ENCODE measurements at regions not wholly inside any gene's neighbourhood (a gene's known extent, or its start where the extent isn't known, plus 50 kb on each side); places are given as distances from the start of the nearest gene placed in this dataset.

DNA sequence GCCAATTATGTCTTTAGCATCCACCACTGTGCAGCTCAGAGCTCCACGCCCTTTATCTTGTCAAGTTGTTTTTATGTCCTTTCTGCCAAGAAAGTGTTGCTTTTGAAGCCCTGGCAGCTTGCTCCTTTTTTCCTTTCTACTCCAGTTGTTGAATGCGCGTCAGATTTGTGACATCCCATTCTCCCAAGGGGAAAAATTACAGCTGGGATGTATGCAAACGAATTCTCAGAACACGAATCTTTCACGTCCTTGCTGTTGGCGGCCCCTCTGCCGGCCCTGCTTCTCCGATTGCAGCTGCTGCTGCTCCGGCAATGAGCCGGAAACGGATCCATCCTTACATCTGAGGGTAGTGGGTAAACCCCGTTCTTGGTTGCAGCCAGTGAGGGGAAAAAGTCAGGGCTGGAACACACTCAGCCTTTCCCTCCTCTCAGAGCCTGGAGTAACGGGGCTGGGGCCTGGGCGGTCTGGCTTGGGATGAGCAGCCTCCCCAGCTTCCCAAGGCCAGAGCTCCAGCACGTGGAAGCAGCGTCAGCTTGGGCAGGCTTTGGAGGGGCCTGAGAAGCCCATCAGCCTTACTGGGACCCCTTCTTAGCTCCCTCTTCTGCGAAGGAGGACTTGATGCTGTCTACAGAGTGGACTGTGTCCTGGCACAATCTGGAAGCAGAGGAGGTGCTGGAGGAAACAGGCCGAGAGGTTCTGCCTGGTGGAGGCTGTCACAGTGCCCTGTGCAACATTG, 79.0 kb upstream of the CHST15 start:
- FAIRE-seq = no peak
- Histone ChIP-seq H3K4me3 (no peak overlapping the region), H4K20me1 (ENCODE audit: control insufficient read depth, insufficient read depth) (no peaks in the 10 kb centered on the region), H3K4me1 (ENCODE audit: control insufficient read depth, insufficient read depth, low read length) (peaks cover 6% of the 10 kb centered on the region; the same call in 1 of the 2 replicates), H3K9ac (ENCODE audit: control insufficient read depth, insufficient read depth, low read length) (no peak overlapping the region), H2AFZ (ENCODE audit: control insufficient read depth, low read depth, low read length) (no peak overlapping the region), H3K9me3 (replicated peaks; ENCODE audit: control insufficient read depth, insufficient read depth, low read length) (no peaks in the 10 kb centered on the region; the same call in 2 of the 3 replicates), H3K27ac (ENCODE audit: control insufficient read depth, insufficient read depth) (no peak overlapping the region), H3K27me3 (replicated peaks in 1 of 2; ENCODE audit: control insufficient read depth in 2 of 2, insufficient read depth in 2 of 2, low read length in 1 of 2) (peaks cover 0 to 2% of the 10 kb centered on the region in 2 experiments; a peak in 3 of 4 replicates), H3K79me2 (ENCODE audit: control insufficient read depth, insufficient read depth, low read length) (no peaks in the 10 kb centered on the region), H3K4me2 (ENCODE audit: control insufficient read depth, insufficient read depth) (no peak overlapping the region), H3K36me3 (ENCODE audit: control insufficient read depth in 2 of 2, insufficient read depth in 2 of 2, low read length in 1 of 2) (no peaks in the 10 kb centered on the region)
- intact Hi-C loops (cut with micrococcal nuclease; ENCODE audit: unreplicated experiment) (no loop called here), in situ Hi-C loops (cut with MboI) (no loop called here)
- CTCF ChIA-PET = interaction anchor here (1.0 to 1.9 kb wide), 3 partner anchors 15 to 176 kb away, joined by 3 to 4 read pairs (median 3); no protein-coding TSS in a partner anchor
- ATAC-seq = no peak
- WGBS (ENCODE audit: insufficient coverage, insufficient replicate concordance, low lambda C conversion rate, missing lambda C conversion rate) = 41% methylated on average over 17 of the region's 19 CpGs
- no peak for DNase-seq (ENCODE audit: low read depth, low spot score)
- TF ChIP-seq POLR2AphosphoS5 (IDR thresholded peaks at IDR 0.05; ENCODE audit: low read length) (no peak), CEBPB (IDR thresholded peaks at IDR 0.05; ENCODE audit: borderline replicate concordance in 1 of 2, low read depth in 2 of 2, low read length in 2 of 2) (no peak), CBFB (IDR thresholded peaks at IDR 0.05; ENCODE audit: low read depth) (no peak), SIN3A (IDR thresholded peaks at IDR 0.05; ENCODE audit: low read depth, low read length) (no peak), CREM (IDR thresholded peaks at IDR 0.05; ENCODE audit: low read depth) (no peak), ZZZ3 (IDR thresholded peaks at IDR 0.05; ENCODE audit: control insufficient read depth, insufficient read length, low read depth) (no peak)
- no TSS peak for BruUV-seq (replicated peaks)
- POLR2A ChIA-PET = no interaction called here
- RAD21 ChIA-PET (ENCODE audit: unreplicated experiment) = no interaction called here
- SMC1A ChIA-PET (ENCODE audit: uncharacterized antibody, unreplicated experiment) = no interaction called here

DNA sequence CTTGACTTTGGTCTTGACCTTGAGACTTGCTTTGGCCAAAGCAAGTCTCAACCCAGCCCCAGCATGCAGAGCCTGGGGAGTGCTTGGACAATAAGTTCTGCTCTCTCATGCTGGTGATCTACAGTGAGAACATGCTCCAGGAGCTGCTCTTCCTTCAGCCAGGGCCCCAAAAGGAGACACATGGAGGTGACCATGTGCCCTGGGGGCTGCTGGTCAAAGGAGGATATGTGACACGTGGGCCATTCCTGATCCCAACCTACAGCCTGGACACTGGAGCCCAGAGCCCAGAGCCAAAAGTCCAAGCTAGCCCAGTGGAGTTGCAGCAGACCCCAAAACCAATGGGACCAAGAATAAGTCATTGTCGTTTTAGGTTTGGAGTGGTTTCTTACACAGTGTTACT, 78.2 kb upstream of the CHST15 start:
- in situ Hi-C loops (cut with MboI) = no loop called here
- H3K4me3 ChIP-seq = no peak overlapping the region
- H3K4me2 ChIP-seq (ENCODE audit: control insufficient read depth, insufficient read depth) = no peak overlapping the region
- no peak overlapping the region for H3K9ac ChIP-seq (ENCODE audit: control insufficient read depth, insufficient read depth, low read length)
- H4K20me1 ChIP-seq (ENCODE audit: control insufficient read depth, insufficient read depth) = no peaks in the 10 kb centered on the region
- WGBS (ENCODE audit: insufficient coverage, insufficient replicate concordance, low lambda C conversion rate, missing lambda C conversion rate) = 21% methylated on average over 2 of the region's 2 CpGs
- no peak for DNase-seq (ENCODE audit: low read depth, low spot score)
- no peaks in the 10 kb centered on the region for H3K79me2 ChIP-seq (ENCODE audit: control insufficient read depth, insufficient read depth, low read length)
- H3K4me1 ChIP-seq (ENCODE audit: control insufficient read depth, insufficient read depth, low read length) = peaks cover 6% of the 10 kb centered on the region; the same call in 1 of the 2 replicates
- H3K9me3 ChIP-seq (replicated peaks; ENCODE audit: control insufficient read depth, insufficient read depth, low read length) = no peaks in the 10 kb centered on the region; the same call in 2 of the 3 replicates
- POLR2A ChIA-PET = no interaction called here
- CTCF ChIA-PET = interaction anchor here (1.0 to 1.9 kb wide), 2 partner anchors 21 to 175 kb away, joined by 3 to 4 read pairs; no protein-coding TSS in a partner anchor
- no peak overlapping the region for H2AFZ ChIP-seq (ENCODE audit: control insufficient read depth, low read depth, low read length)
- ATAC-seq = no peak
- BruUV-seq (replicated peaks) = no TSS peak
- FAIRE-seq = no peak
- intact Hi-C loops (cut with micrococcal nuclease; ENCODE audit: unreplicated experiment) = no loop called here
- SMC1A ChIA-PET (ENCODE audit: uncharacterized antibody, unreplicated experiment) = no interaction called here
- RAD21 ChIA-PET (ENCODE audit: unreplicated experiment) = no interaction called here
- H3K27me3 ChIP-seq (replicated peaks in 1 of 2; ENCODE audit: control insufficient read depth in 2 of 2, insufficient read depth in 2 of 2, low read length in 1 of 2) = peaks cover 0 to 2% of the 10 kb centered on the region in 2 experiments; a peak in 3 of 4 replicates
- no peak overlapping the region for H3K27ac ChIP-seq (ENCODE audit: control insufficient read depth, insufficient read depth)
- H3K36me3 ChIP-seq (ENCODE audit: control insufficient read depth in 2 of 2, insufficient read depth in 2 of 2, low read length in 1 of 2) = no peaks in the 10 kb centered on the region
- TF ChIP-seq BCL11A (IDR thresholded peaks at IDR 0.05; ENCODE audit: low read depth, low read length) (no peak), BRCA1 (IDR thresholded peaks at IDR 0.05; ENCODE audit: low read depth, low read length) (no peak), CBX5 (IDR thresholded peaks at IDR 0.05; ENCODE audit: low read depth) (no peak), ZBED1 (IDR thresholded peaks at IDR 0.05; ENCODE audit: borderline replicate concordance) (no peak), CREB1 (IDR thresholded peaks at IDR 0.05; ENCODE audit: low read depth) (no peak)
- TF ChIP-seq, protein P1, sequence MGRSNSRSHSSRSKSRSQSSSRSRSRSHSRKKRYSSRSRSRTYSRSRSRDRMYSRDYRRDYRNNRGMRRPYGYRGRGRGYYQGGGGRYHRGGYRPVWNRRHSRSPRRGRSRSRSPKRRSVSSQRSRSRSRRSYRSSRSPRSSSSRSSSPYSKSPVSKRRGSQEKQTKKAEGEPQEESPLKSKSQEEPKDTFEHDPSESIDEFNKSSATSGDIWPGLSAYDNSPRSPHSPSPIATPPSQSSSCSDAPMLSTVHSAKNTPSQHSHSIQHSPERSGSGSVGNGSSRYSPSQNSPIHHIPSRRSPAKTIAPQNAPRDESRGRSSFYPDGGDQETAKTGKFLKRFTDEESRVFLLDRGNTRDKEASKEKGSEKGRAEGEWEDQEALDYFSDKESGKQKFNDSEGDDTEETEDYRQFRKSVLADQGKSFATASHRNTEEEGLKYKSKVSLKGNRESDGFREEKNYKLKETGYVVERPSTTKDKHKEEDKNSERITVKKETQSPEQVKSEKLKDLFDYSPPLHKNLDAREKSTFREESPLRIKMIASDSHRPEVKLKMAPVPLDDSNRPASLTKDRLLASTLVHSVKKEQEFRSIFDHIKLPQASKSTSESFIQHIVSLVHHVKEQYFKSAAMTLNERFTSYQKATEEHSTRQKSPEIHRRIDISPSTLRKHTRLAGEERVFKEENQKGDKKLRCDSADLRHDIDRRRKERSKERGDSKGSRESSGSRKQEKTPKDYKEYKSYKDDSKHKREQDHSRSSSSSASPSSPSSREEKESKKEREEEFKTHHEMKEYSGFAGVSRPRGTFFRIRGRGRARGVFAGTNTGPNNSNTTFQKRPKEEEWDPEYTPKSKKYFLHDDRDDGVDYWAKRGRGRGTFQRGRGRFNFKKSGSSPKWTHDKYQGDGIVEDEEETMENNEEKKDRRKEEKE (IDR thresholded peaks at IDR 0.05) = no peak

Data from GM12878 (cell line).